Kidney (tissue), 13 donors: ENCODE measurements at regions not wholly inside any gene's neighbourhood (a gene's known extent, or its start where the extent isn't known, plus 50 kb on each side); places are given as distances from the start of the nearest gene placed in this dataset.
"Not testable (repeated sequence)": the region's sequence is repeated elsewhere in the genome, so short reads cannot be mapped to it uniquely, and the experiment has no call there.

Experiments
- DNase-seq, 5 donors: peaks; one replicate each; pipeline ENCODE4 v3.0.0-alpha.2; 2013 to 2020
- FAIRE-seq: peaks from 2 replicates; lab custom pipeline; 2012; peaks lifted over from hg19 to GRCh38; lab: Jason Lieb, UNC
- H3K27ac ChIP-seq, 2 donors: one replicate each; pipeline ENCODE4 v1.7.0; 2013; ENCODE audit warnings: low read depth in 2 of 2, low read length in 2 of 2, inconsistent platforms in 1 of 2
- H3K27me3 ChIP-seq: one replicate; pipeline ENCODE4 v1.7.1; 2013; ENCODE audit warnings: low read length, inconsistent platforms; ENCODE audit not compliant: control insufficient read depth, insufficient read depth
- H3K36me3 ChIP-seq, 3 donors: one replicate each; pipeline versions ENCODE4 v1.7.0 to v1.7.1; 2013; ENCODE audit warnings: low read length in 3 of 3, control low read depth in 1 of 3, inconsistent platforms in 1 of 3; ENCODE audit not compliant: insufficient read depth in 3 of 3, control insufficient read depth in 2 of 3
- H3K4me1 ChIP-seq, 3 donors: one replicate each; pipeline versions ENCODE4 v1.7.0 to v1.7.1; 2013; ENCODE audit warnings: low read length in 3 of 3, inconsistent platforms in 1 of 3, low read depth in 1 of 3; ENCODE audit not compliant: control insufficient read depth in 2 of 3, insufficient read depth in 2 of 3
- H3K4me3 ChIP-seq, 3 donors: one replicate each; pipeline versions ENCODE4 v1.7.0 to v1.8.1; 2013; ENCODE audit warnings: low read length in 3 of 3, control low read depth in 1 of 3, inconsistent platforms in 1 of 3
- H3K9ac ChIP-seq, 3 donors: one replicate each; pipeline versions ENCODE4 v1.7.0 to v1.7.1; 2013; ENCODE audit warnings: low read length in 3 of 3, control low read depth in 1 of 3, inconsistent platforms in 1 of 3
- H3K9me3 ChIP-seq, 3 donors: one replicate each; pipeline versions ENCODE4 v1.7.0 to v1.7.1; 2013; ENCODE audit warnings: low read length in 3 of 3, control low read depth in 1 of 3, inconsistent platforms in 1 of 3; ENCODE audit not compliant: control insufficient read depth in 2 of 3, insufficient read depth in 1 of 3
- intact Hi-C: fragments of 100-400 bp; cut with DNase I; formaldehyde crosslinking; loops from one replicate; pipeline ENCODE4 v1.11.1; 2022
- TF ChIP-seq, protein P1 (sequence below): IDR thresholded peaks from 3 replicates; pipeline ENCODE4 v1.5.1; 2012; ENCODE audit warnings: mild to moderate bottlenecking, moderate library complexity, borderline replicate concordance; ENCODE audit not compliant: insufficient read depth; ENCODE audit errors: extremely low read depth
- donor health status: control.
- donor health status: control.
- donor health status: control.
- donor health status: control.
- donor health status: control.
- donor health status: DM: yes; HTN: yes; CAD: no.
- donor health status: Normal renal cell carcinoma (clear cell type).

DNA sequence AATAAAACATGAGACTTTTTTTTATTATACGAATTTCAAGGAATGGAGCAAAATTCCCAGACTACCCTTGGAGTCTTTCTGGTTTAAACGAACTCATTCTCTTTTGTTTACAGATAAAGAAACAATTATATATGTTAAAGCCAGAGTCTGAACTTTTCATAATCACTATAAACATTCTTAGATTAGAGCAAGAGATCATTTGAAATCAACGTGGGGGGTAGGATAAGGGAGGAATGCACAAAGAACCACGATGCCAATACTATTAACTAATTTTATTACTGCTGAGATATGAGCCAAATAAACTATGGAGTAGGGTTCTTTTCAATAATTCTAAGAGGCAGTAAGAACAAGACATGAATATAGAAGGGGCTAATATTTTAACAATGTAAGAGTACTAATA, 148.0 kb upstream of the FREM1 start:
- no peak for DNase-seq

DNA sequence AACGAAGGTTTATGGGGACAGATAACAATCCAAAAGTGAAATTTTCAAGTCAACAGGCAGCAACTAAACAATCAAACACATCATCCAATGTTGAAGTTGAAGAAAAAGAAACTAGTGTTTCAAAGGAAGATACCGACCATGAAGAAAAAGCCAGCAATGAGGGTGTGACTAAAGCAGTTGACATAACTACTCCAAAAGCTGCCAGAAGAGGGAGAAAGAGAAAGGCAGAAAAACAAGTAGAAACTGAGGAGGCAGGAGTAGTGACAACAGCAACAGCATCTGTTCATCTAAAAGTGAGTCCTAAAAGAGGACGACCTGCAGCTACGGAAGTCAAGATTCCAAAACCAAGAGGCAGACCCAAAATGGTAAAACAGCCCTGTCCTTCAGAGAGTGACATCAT, 145.1 kb upstream of the FREM1 start:
- H3K9ac ChIP-seq, H3K27ac ChIP-seq, H3K36me3 ChIP-seq, H3K27me3 ChIP-seq, H3K4me3 ChIP-seq, H3K9me3 ChIP-seq, intact Hi-C loops, FAIRE-seq, H3K4me1 ChIP-seq: not testable (repeated sequence)
- DNase-seq: peak in 1 of 5 donors; percentile 46

More for the DNA sequence above, 148.0 kb upstream of the FREM1 start:
- Histone ChIP-seq H3K36me3 (no peaks in the 10 kb centered on the region), H3K4me1 (no peaks in the 10 kb centered on the region), H3K9me3 (no peaks in the 10 kb centered on the region), H3K27ac (no peak overlapping the region), H3K27me3 (no peaks in the 10 kb centered on the region), H3K9ac (no peak overlapping the region), H3K4me3 (no peak overlapping the region)
- intact Hi-C loops: no loop called here
- TF ChIP-seq, protein P1, sequence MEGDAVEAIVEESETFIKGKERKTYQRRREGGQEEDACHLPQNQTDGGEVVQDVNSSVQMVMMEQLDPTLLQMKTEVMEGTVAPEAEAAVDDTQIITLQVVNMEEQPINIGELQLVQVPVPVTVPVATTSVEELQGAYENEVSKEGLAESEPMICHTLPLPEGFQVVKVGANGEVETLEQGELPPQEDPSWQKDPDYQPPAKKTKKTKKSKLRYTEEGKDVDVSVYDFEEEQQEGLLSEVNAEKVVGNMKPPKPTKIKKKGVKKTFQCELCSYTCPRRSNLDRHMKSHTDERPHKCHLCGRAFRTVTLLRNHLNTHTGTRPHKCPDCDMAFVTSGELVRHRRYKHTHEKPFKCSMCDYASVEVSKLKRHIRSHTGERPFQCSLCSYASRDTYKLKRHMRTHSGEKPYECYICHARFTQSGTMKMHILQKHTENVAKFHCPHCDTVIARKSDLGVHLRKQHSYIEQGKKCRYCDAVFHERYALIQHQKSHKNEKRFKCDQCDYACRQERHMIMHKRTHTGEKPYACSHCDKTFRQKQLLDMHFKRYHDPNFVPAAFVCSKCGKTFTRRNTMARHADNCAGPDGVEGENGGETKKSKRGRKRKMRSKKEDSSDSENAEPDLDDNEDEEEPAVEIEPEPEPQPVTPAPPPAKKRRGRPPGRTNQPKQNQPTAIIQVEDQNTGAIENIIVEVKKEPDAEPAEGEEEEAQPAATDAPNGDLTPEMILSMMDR: no peak
- FAIRE-seq: no peak

DNA sequence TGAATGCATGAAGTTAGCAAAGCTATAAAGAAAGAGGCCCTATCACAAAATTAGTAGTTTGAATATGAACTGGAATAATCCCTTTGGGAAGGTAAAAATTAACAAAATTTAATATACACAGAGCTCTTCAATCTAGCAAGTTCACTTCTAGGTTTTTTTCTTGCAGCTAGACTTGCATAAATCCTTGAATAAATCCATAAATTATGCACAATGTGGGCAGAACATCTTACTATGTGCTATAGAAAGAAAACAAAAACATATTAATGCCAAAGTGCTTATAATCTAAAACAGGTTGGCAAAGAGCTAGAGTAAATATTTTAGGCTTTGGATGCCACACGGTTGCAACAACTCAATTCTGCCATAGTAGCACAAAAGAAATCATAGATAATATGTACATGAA, 138.5 kb upstream of the FREM1 start:
- H3K27me3 ChIP-seq: no peaks in the 10 kb centered on the region
- H3K9me3 ChIP-seq: no peaks in the 10 kb centered on the region
- no peaks in the 10 kb centered on the region for H3K36me3 ChIP-seq
- DNase-seq (no peak), FAIRE-seq (no peak)
- TF ChIP-seq, protein P1: no peak
- no peak overlapping the region for H3K9ac ChIP-seq
- no peak overlapping the region for H3K4me3 ChIP-seq
- intact Hi-C loops: no loop called here
- no peak overlapping the region for H3K27ac ChIP-seq
- H3K4me1 ChIP-seq: no peaks in the 10 kb centered on the region

DNA sequence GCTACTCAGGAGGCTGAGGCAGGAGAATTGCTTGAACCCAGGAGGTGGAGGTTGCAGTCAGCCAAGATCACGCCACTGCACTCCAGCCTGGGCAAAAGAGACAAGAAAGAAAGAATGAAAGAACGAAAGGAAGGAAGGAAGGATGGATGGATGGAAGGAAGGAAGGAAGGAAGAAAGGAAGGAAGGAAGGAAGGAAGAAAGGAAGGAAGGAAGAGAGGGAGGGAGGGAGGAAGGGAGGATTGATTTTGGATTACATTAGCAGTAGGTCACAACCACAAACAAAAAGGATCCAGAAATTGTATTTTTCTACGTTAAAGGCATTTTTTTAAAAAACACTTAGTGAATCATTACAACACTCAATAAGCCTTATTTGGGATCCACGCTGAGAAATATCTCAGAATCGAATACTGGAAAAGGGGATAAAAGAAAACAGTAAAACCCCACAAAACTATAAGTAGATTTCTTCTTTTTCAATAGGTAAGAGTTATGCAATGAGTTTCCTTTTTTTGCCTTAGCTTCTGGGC, 136.9 kb upstream of the FREM1 start:
- Histone ChIP-seq H3K9me3 (no peaks in the 10 kb centered on the region), H3K27ac (no peak overlapping the region), H3K4me3 (no peak overlapping the region), H3K27me3 (no peaks in the 10 kb centered on the region), H3K4me1 (no peaks in the 10 kb centered on the region), H3K9ac (no peak overlapping the region), H3K36me3 (no peaks in the 10 kb centered on the region)
- FAIRE-seq (no peak), DNase-seq (no peak)
- TF ChIP-seq, protein P1: no peak
- intact Hi-C loops: no loop called here
